ENCODE measurements at regions not wholly inside any gene's neighbourhood (a gene's known extent, or its start where the extent isn't known, plus 50 kb on each side); places are given as distances from the start of the nearest gene placed in this dataset.

- TF ChIP-seq CTCF (IDR thresholded peaks at IDR 0.05) (no peak), EZH2 (IDR thresholded peaks at IDR 0.05; ENCODE audit: borderline replicate concordance, insufficient read depth, low read depth, low read length, poor library complexity, severe bottlenecking) (no peak)
These were observed 247.5 kb downstream of the MREG start for GRCh38 chr2:215765729-215766360.
